Activated CD4-positive, alpha-beta memory T cell treated with anti-CD3 and anti-CD28 coated beads, Interleukin-2, amount 10 ng/mL, durations not matched to agents 7 days and 5 days (primary cell): ENCODE measurements at regions not wholly inside any gene's neighbourhood (a gene's known extent, or its start where the extent isn't known, plus 50 kb on each side); places are given as distances from the start of the nearest gene placed in this dataset.
"Not testable (repeated sequence)": the region's sequence is repeated elsewhere in the genome, so short reads cannot be mapped to it uniquely, and the experiment has no call there.

Experiments used
- CTCF ChIA-PET: fragments of 350-600 bp; sonication (Branson Sonifier 250); formaldehyde crosslinking; loops from one replicate; lab custom pipeline; 2021; ENCODE audit warnings: antibody characterized with exemption, inconsistent platforms; lab: Charles Lee
- POLR2A ChIA-PET: fragments of 350-600 bp; sonication (Branson Sonifier 250); formaldehyde crosslinking; loops from one replicate; lab custom pipeline; 2021; ENCODE audit warnings: antibody characterized with exemption; lab: Charles Lee
- DNase-seq: peaks from one replicate; pipeline ENCODE4 v3.0.0-alpha.2; 2020
- H3K27ac Mint-ChIP-seq: one replicate; pipeline ENCODE4 v1.8.0; 2021; ENCODE audit warnings: mild to moderate bottlenecking, mixed read lengths
- H3K27me3 Mint-ChIP-seq: one replicate; pipeline ENCODE4 v1.8.0; 2021; ENCODE audit warnings: mixed read lengths
- H3K36me3 Mint-ChIP-seq: one replicate; pipeline ENCODE4 v1.8.0; 2021; ENCODE audit warnings: low read depth, mixed read lengths
- H3K4me1 Mint-ChIP-seq: one replicate; pipeline ENCODE4 v1.8.0; 2021; ENCODE audit warnings: mixed read lengths
- H3K4me3 Mint-ChIP-seq: one replicate; pipeline ENCODE4 v1.8.0; 2021; ENCODE audit warnings: mild to moderate bottlenecking, mixed read lengths
- H3K9me3 Mint-ChIP-seq: one replicate; pipeline ENCODE4 v1.8.0; 2021; ENCODE audit warnings: mixed read lengths

- Mint-ChIP-seq H3K36me3 (no peaks in the 10 kb centered on the region), H3K27ac (no peak overlapping the region), H3K4me3 (no peak overlapping the region), H3K4me1 (no peaks in the 10 kb centered on the region), H3K9me3 (no peaks in the 10 kb centered on the region), H3K27me3 (no peaks in the 10 kb centered on the region)
- no peak for DNase-seq
- ChIA-PET POLR2A (no interaction called here), CTCF (no interaction called here)
Measured at GRCh38 chrX:46144566-46144965, 400.7 kb downstream of the ZNF674 start.

GRCh38 chrX:46140272-46140671 is 404.9 kb downstream of the ZNF674 start:
- H3K27ac Mint-ChIP-seq, result no peak overlapping the region
- H3K4me1 Mint-ChIP-seq, result no peaks in the 10 kb centered on the region
- no peaks in the 10 kb centered on the region for H3K9me3 Mint-ChIP-seq
- H3K4me3 Mint-ChIP-seq, result no peak overlapping the region
- H3K36me3 Mint-ChIP-seq, result no peaks in the 10 kb centered on the region
- ChIA-PET CTCF (no interaction called here), POLR2A (no interaction called here)
- H3K27me3 Mint-ChIP-seq, result no peaks in the 10 kb centered on the region
- no peak for DNase-seq

- CTCF ChIA-PET, result no interaction called here
- H3K27ac Mint-ChIP-seq, result no peak overlapping the region
- H3K9me3 Mint-ChIP-seq, result no peaks in the 10 kb centered on the region
- DNase-seq, result no peak
- no peak overlapping the region for H3K4me3 Mint-ChIP-seq
- H3K4me1 Mint-ChIP-seq, result no peaks in the 10 kb centered on the region
- H3K27me3 Mint-ChIP-seq, result no peaks in the 10 kb centered on the region
- H3K36me3 Mint-ChIP-seq, result no peaks in the 10 kb centered on the region
- POLR2A ChIA-PET, result no interaction called here
Measured at GRCh38 chrX:46130247-46130646, 415.0 kb downstream of the ZNF674 start.

GRCh38 chrX:46125111-46125510 is 420.1 kb downstream of the ZNF674 start:
- H3K27me3 Mint-ChIP-seq, result no peaks in the 10 kb centered on the region
- no peaks in the 10 kb centered on the region for H3K9me3 Mint-ChIP-seq
- ChIA-PET CTCF (no interaction called here), POLR2A (no interaction called here)
- no peaks in the 10 kb centered on the region for H3K36me3 Mint-ChIP-seq
- H3K4me3 Mint-ChIP-seq, result no peak overlapping the region
- no peaks in the 10 kb centered on the region for H3K4me1 Mint-ChIP-seq
- DNase-seq, result no peak
- H3K27ac Mint-ChIP-seq, result no peak overlapping the region

GRCh38 chrX:46117234-46117633 is 428.0 kb downstream of the ZNF674 start:
- H3K9me3 Mint-ChIP-seq, result no peaks in the 10 kb centered on the region

GRCh38 chrX:46087310-46087709 is 457.9 kb downstream of the ZNF674 start:
- POLR2A ChIA-PET, CTCF ChIA-PET, DNase-seq, H3K4me3 Mint-ChIP-seq, H3K27me3 Mint-ChIP-seq, H3K36me3 Mint-ChIP-seq, H3K4me1 Mint-ChIP-seq, H3K9me3 Mint-ChIP-seq, H3K27ac Mint-ChIP-seq: not testable (repeated sequence)

More at GRCh38 chrX:46117234-46117633, 428.0 kb downstream of the ZNF674 start:
- Mint-ChIP-seq H3K27ac (no peak overlapping the region), H3K4me3 (no peak overlapping the region), H3K36me3 (no peaks in the 10 kb centered on the region), H3K4me1 (no peaks in the 10 kb centered on the region), H3K27me3 (peaks cover 3% of the 10 kb centered on the region)
- ChIA-PET POLR2A (no interaction called here), CTCF (no interaction called here)
- DNase-seq, result no peak

- H3K4me1 Mint-ChIP-seq, H3K9me3 Mint-ChIP-seq, POLR2A ChIA-PET, H3K27me3 Mint-ChIP-seq, CTCF ChIA-PET, H3K36me3 Mint-ChIP-seq, H3K27ac Mint-ChIP-seq, H3K4me3 Mint-ChIP-seq, DNase-seq: not testable (repeated sequence)
Measured at GRCh38 chrX:46080121-46080520, 465.1 kb downstream of the ZNF674 start.

- CTCF ChIA-PET, result no interaction called here
- POLR2A ChIA-PET, result no interaction called here
- H3K4me3 Mint-ChIP-seq, result no peak overlapping the region
- no peaks in the 10 kb centered on the region for H3K9me3 Mint-ChIP-seq
- no peak overlapping the region for H3K27ac Mint-ChIP-seq
- H3K4me1 Mint-ChIP-seq, result no peaks in the 10 kb centered on the region
- no peak for DNase-seq
- H3K27me3 Mint-ChIP-seq, result no peaks in the 10 kb centered on the region
- no peaks in the 10 kb centered on the region for H3K36me3 Mint-ChIP-seq
Measured at GRCh38 chrX:46072791-46073190, 472.4 kb downstream of the ZNF674 start.

- Mint-ChIP-seq H3K27ac (no peak overlapping the region), H3K9me3 (no peaks in the 10 kb centered on the region), H3K4me3 (no peak overlapping the region), H3K36me3 (no peaks in the 10 kb centered on the region), H3K4me1 (no peaks in the 10 kb centered on the region), H3K27me3 (no peaks in the 10 kb centered on the region)
- ChIA-PET POLR2A (no interaction called here), CTCF (no interaction called here)
- DNase-seq, result no peak
Measured at GRCh38 chrX:46072372-46072771, 472.8 kb downstream of the ZNF674 start.

GRCh38 chrX:46070421-46070820 is 474.8 kb downstream of the ZNF674 start:
- no peaks in the 10 kb centered on the region for H3K36me3 Mint-ChIP-seq
- POLR2A ChIA-PET, result no interaction called here
- peaks cover 3% of the 10 kb centered on the region for H3K9me3 Mint-ChIP-seq
- H3K27ac Mint-ChIP-seq, result no peak overlapping the region
- no peak for DNase-seq
- CTCF ChIA-PET, result no interaction called here
- no peaks in the 10 kb centered on the region for H3K27me3 Mint-ChIP-seq
- no peak overlapping the region for H3K4me3 Mint-ChIP-seq
- no peaks in the 10 kb centered on the region for H3K4me1 Mint-ChIP-seq

- no peaks in the 10 kb centered on the region for H3K9me3 Mint-ChIP-seq
- ChIA-PET POLR2A (no interaction called here), CTCF (no interaction called here)
- H3K4me3 Mint-ChIP-seq, result no peak overlapping the region
- H3K27me3 Mint-ChIP-seq, result peaks cover 1% of the 10 kb centered on the region
- no peak overlapping the region for H3K27ac Mint-ChIP-seq
- no peak for DNase-seq
- H3K4me1 Mint-ChIP-seq, result no peaks in the 10 kb centered on the region
- no peaks in the 10 kb centered on the region for H3K36me3 Mint-ChIP-seq
Measured at GRCh38 chrX:46059316-46059715, 485.9 kb downstream of the ZNF674 start.

GRCh38 chrX:46044486-46044885 is 500.7 kb downstream of the ZNF674 start:
- H3K27me3 Mint-ChIP-seq, result peaks cover 2% of the 10 kb centered on the region
- H3K4me3 Mint-ChIP-seq, result no peak overlapping the region
- peaks cover 4% of the 10 kb centered on the region for H3K9me3 Mint-ChIP-seq
- H3K27ac Mint-ChIP-seq, result no peak overlapping the region
- H3K36me3 Mint-ChIP-seq, result no peaks in the 10 kb centered on the region
- DNase-seq, result no peak
- no peaks in the 10 kb centered on the region for H3K4me1 Mint-ChIP-seq
- CTCF ChIA-PET, result no interaction called here
- POLR2A ChIA-PET, result no interaction called here

- Mint-ChIP-seq H3K27me3 (no peaks in the 10 kb centered on the region), H3K36me3 (no peaks in the 10 kb centered on the region), H3K9me3 (peaks cover 4% of the 10 kb centered on the region), H3K27ac (no peak overlapping the region), H3K4me3 (no peak overlapping the region), H3K4me1 (no peaks in the 10 kb centered on the region)
- no peak for DNase-seq
- POLR2A ChIA-PET, result no interaction called here
- CTCF ChIA-PET, result no interaction called here
Measured at GRCh38 chrX:46040001-46040400, 505.2 kb downstream of the ZNF674 start.

- Mint-ChIP-seq H3K36me3 (no peaks in the 10 kb centered on the region), H3K4me3 (no peak overlapping the region), H3K27ac (no peak overlapping the region), H3K9me3 (peaks cover 4% of the 10 kb centered on the region), H3K4me1 (no peaks in the 10 kb centered on the region), H3K27me3 (no peaks in the 10 kb centered on the region)
- CTCF ChIA-PET, result no interaction called here
- POLR2A ChIA-PET, result no interaction called here
- no peak for DNase-seq
Measured at GRCh38 chrX:46039526-46039925, 505.7 kb downstream of the ZNF674 start.

GRCh38 chrX:46036508-46036907 is 508.7 kb downstream of the ZNF674 start:
- CTCF ChIA-PET, result no interaction called here
- POLR2A ChIA-PET, result no interaction called here
- Mint-ChIP-seq H3K27me3 (no peaks in the 10 kb centered on the region), H3K4me1 (no peaks in the 10 kb centered on the region), H3K9me3 (peaks cover 2% of the 10 kb centered on the region), H3K27ac (no peak overlapping the region), H3K4me3 (no peak overlapping the region), H3K36me3 (no peaks in the 10 kb centered on the region)
- DNase-seq, result no peak
